MM.1S (cell line): ENCODE measurements at regions not wholly inside any gene's neighbourhood (a gene's known extent, or its start where the extent isn't known, plus 50 kb on each side); places are given as distances from the start of the nearest gene placed in this dataset.

Experiments used
- CTCF ChIP-seq: fragments of 300-600 bp; sonication (generic); IDR thresholded peaks from 2 replicates; pipeline ENCODE4 v1.5.1; 2016; ENCODE audit warnings: antibody characterized with exemption, low read length, mixed read lengths
- EZH2 ChIP-seq: fragments of 300-600 bp; sonication (generic); optimal IDR thresholded peaks from 2 replicates; pipeline ENCODE3; 2017; ENCODE audit warnings: low read depth, mild to moderate bottlenecking, antibody characterized with exemption, low read length, mixed read lengths
- EZH2phosphoT487 ChIP-seq: fragments of 300-600 bp; sonication (generic); IDR thresholded peaks from 2 replicates; pipeline ENCODE4 v1.6.1; 2018; ENCODE audit warnings: antibody characterized with exemption, low read length

DNA sequence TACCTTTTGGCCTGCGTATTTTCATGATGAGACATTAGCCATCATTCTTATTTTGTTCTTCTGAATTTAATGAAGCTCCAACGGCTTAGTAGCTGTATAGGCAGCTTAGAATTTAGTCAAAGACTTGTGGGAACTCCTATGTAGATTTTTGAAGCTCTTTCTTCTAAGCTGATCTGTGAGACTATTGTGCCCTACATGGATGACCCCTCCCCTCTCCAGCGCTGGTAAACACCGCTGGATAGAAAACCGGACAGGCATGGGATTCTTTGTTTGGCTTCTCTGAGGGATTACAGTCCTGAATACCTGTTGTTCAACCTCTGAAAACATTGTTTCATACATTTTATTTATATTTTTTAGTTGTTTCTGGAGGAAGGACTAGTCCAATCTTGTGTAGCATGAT lies 1353.4 kb downstream of the GRIK2 start:
- TF ChIP-seq CTCF (no peak), EZH2phosphoT487 (no peak), EZH2 (no peak)
